ENCODE measurements at regions not wholly inside any gene's neighbourhood (a gene's known extent, or its start where the extent isn't known, plus 50 kb on each side); places are given as distances from the start of the nearest gene placed in this dataset.

- Histone ChIP-seq H3K4me3 (replicated peaks in 1 of 4; ENCODE audit: control extremely low read depth in 1 of 4, insufficient read depth in 1 of 4, low read depth in 3 of 4, low read length in 4 of 4) (no peak overlapping the region), H3K9me3 (ENCODE audit: control insufficient read depth, insufficient read depth, low read depth, low read length) (no peaks in the 10 kb centered on the region), H4K20me1 (ENCODE audit: control insufficient read depth, extremely low read depth, insufficient read depth, low read length) (no peaks in the 10 kb centered on the region), H3K4me1 (ENCODE audit: control insufficient read depth, extremely low read depth, insufficient read depth, low read length) (no peaks in the 10 kb centered on the region), H3K36me3 (ENCODE audit: control insufficient read depth, insufficient read depth, low read length) (no peaks in the 10 kb centered on the region), H3K9ac (ENCODE audit: insufficient read depth, low read length) (no peak overlapping the region), H2AFZ (ENCODE audit: low read length) (no peak overlapping the region), H3K27ac (ENCODE audit: insufficient read depth, low read length) (no peak overlapping the region), H3K79me2 (ENCODE audit: control insufficient read depth, insufficient read depth, low read length) (no peaks in the 10 kb centered on the region), H3K27me3 (ENCODE audit: control insufficient read depth, insufficient read depth, low read length) (no peaks in the 10 kb centered on the region), H3K4me2 (ENCODE audit: extremely low read depth, insufficient read depth, low read length) (no peak overlapping the region)
- TF ChIP-seq EZH2 (IDR thresholded peaks at IDR 0.05; ENCODE audit: low read length, missing control alignments) (no peak), CTCF (conservative IDR thresholded peaks at IDR 0.05 in 1 of 2, IDR thresholded peaks at IDR 0.05 in 1 of 2; ENCODE audit: low read depth in 1 of 2, low read length in 2 of 2) (no peak)
- DNase-seq (ENCODE audit: low read depth in 2 of 2): no peak
These were observed 93.8 kb downstream of the ICOS start for GRCh38 chr2:204030322-204030721.

GRCh38 chr2:204031056-204031455 is 94.5 kb downstream of the ICOS start:
- TF ChIP-seq CTCF (conservative IDR thresholded peaks at IDR 0.05 in 1 of 2, IDR thresholded peaks at IDR 0.05 in 1 of 2; ENCODE audit: low read depth in 1 of 2, low read length in 2 of 2) (no peak), EZH2 (IDR thresholded peaks at IDR 0.05; ENCODE audit: low read length, missing control alignments) (no peak)
- DNase-seq (ENCODE audit: low read depth in 2 of 2): no peak
- no peaks in the 10 kb centered on the region for H3K9me3 ChIP-seq (ENCODE audit: control insufficient read depth, insufficient read depth, low read depth, low read length)
- no peaks in the 10 kb centered on the region for H3K36me3 ChIP-seq (ENCODE audit: control insufficient read depth, insufficient read depth, low read length)
- no peaks in the 10 kb centered on the region for H4K20me1 ChIP-seq (ENCODE audit: control insufficient read depth, extremely low read depth, insufficient read depth, low read length)
- H3K4me2 ChIP-seq (ENCODE audit: extremely low read depth, insufficient read depth, low read length): no peak overlapping the region
- H3K9ac ChIP-seq (ENCODE audit: insufficient read depth, low read length): no peak overlapping the region
- no peaks in the 10 kb centered on the region for H3K79me2 ChIP-seq (ENCODE audit: control insufficient read depth, insufficient read depth, low read length)
- no peak overlapping the region for H3K4me3 ChIP-seq (replicated peaks in 1 of 4; ENCODE audit: control extremely low read depth in 1 of 4, insufficient read depth in 1 of 4, low read depth in 3 of 4, low read length in 4 of 4)
- H2AFZ ChIP-seq (ENCODE audit: low read length): no peak overlapping the region
- no peaks in the 10 kb centered on the region for H3K4me1 ChIP-seq (ENCODE audit: control insufficient read depth, extremely low read depth, insufficient read depth, low read length)
- no peaks in the 10 kb centered on the region for H3K27me3 ChIP-seq (ENCODE audit: control insufficient read depth, insufficient read depth, low read length)
- H3K27ac ChIP-seq (ENCODE audit: insufficient read depth, low read length): no peak overlapping the region

- TF ChIP-seq CTCF (conservative IDR thresholded peaks at IDR 0.05 in 1 of 2, IDR thresholded peaks at IDR 0.05 in 1 of 2; ENCODE audit: low read depth in 1 of 2, low read length in 2 of 2) (no peak), EZH2 (IDR thresholded peaks at IDR 0.05; ENCODE audit: low read length, missing control alignments) (no peak)
- H3K4me2 ChIP-seq (ENCODE audit: extremely low read depth, insufficient read depth, low read length): no peak overlapping the region
- H4K20me1 ChIP-seq (ENCODE audit: control insufficient read depth, extremely low read depth, insufficient read depth, low read length): no peaks in the 10 kb centered on the region
- no peaks in the 10 kb centered on the region for H3K9me3 ChIP-seq (ENCODE audit: control insufficient read depth, insufficient read depth, low read depth, low read length)
- H3K4me1 ChIP-seq (ENCODE audit: control insufficient read depth, extremely low read depth, insufficient read depth, low read length): no peaks in the 10 kb centered on the region
- H3K4me3 ChIP-seq (replicated peaks in 1 of 4; ENCODE audit: control extremely low read depth in 1 of 4, insufficient read depth in 1 of 4, low read depth in 3 of 4, low read length in 4 of 4): no peak overlapping the region
- H3K79me2 ChIP-seq (ENCODE audit: control insufficient read depth, insufficient read depth, low read length): no peaks in the 10 kb centered on the region
- no peak overlapping the region for H2AFZ ChIP-seq (ENCODE audit: low read length)
- no peaks in the 10 kb centered on the region for H3K36me3 ChIP-seq (ENCODE audit: control insufficient read depth, insufficient read depth, low read length)
- no peaks in the 10 kb centered on the region for H3K27me3 ChIP-seq (ENCODE audit: control insufficient read depth, insufficient read depth, low read length)
- DNase-seq (ENCODE audit: low read depth in 2 of 2): no peak
- H3K9ac ChIP-seq (ENCODE audit: insufficient read depth, low read length): no peak overlapping the region
- no peak overlapping the region for H3K27ac ChIP-seq (ENCODE audit: insufficient read depth, low read length)
These were observed 95.7 kb downstream of the ICOS start for GRCh38 chr2:204032301-204032700.
